HFFc6 (cell line): ENCODE measurements at regions not wholly inside any gene's neighbourhood (a gene's known extent, or its start where the extent isn't known, plus 50 kb on each side); places are given as distances from the start of the nearest gene placed in this dataset.

Source experiments
- DNase-seq: peaks from one replicate; pipeline ENCODE4 v3.0.0-alpha.2; 2018
- H3K27ac Mint-ChIP-seq: 2 replicates; pipeline ENCODE4 v1.8.0; 2020; ENCODE audit warnings: mild to moderate bottlenecking, mixed read lengths
- H3K27me3 Mint-ChIP-seq: 2 replicates; pipeline ENCODE4 v1.8.0; 2021; ENCODE audit warnings: mild to moderate bottlenecking, moderate library complexity, mixed read lengths; ENCODE audit not compliant: insufficient read depth
- H3K36me3 Mint-ChIP-seq: 2 replicates; pipeline ENCODE4 v1.8.0; 2021; ENCODE audit warnings: low read depth, mixed read lengths
- H3K4me1 Mint-ChIP-seq: 2 replicates; pipeline ENCODE4 v1.8.0; 2020; ENCODE audit warnings: low read depth, mixed read lengths
- H3K4me3 Mint-ChIP-seq: 2 replicates; pipeline ENCODE4 v1.8.0; 2020; ENCODE audit warnings: mild to moderate bottlenecking, moderate library complexity, mixed read lengths
- H3K9me3 Mint-ChIP-seq: 2 replicates; pipeline ENCODE4 v1.8.0; 2020; ENCODE audit warnings: mild to moderate bottlenecking, mixed read lengths
- TF ChIP-seq, protein P1 (sequence below): fragments of 200-600 bp; sonication (generic); IDR thresholded peaks from 2 replicates; pipeline ENCODE4 v1.5.0; 2021; ENCODE audit warnings: antibody characterized with exemption, mild to moderate bottlenecking

DNA sequence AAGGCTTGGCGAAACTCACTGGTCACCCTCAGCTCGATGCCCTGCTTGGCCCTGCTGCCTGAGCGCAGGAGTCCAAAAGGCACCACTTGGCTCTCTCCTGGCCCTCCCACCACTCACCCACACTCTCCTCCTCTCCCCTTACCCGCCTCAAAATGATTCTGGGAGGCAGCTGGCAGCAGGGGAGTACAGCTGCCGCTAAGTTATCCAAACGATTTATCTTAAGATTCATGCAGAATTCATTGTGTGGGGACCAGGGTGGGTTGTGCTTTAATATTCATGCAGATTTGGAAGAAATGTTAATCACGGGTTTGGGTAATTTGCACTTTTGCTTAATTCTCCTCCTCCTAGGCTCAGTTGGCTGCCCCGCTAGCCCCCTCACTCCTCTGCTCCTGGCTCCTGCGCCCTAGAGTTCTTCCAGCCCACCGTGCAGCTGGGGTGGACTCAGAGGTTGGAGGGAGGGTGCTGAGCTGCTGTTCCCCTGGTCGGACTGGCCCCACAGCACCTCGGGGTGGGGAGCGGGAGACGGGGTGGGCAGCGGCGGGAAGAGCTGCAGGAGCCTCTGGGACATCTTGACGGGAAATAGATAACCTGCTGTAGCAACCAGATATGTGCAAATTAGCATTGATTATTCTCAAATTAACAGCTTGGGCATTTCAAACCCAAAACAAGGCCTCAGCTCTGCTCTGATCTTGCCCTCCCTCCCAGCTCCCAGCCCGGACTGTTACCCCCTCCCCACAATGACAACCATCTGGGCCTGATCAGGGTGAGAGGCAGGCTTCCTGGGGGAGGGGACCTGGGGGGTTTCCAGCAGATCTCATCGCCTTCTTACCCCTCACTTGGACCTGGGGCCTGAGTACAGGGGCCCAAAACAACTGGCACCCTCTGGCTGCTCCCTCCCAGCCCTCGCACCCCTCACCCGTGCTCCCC lies 122.6 kb upstream of the RPL38 start:
- Mint-ChIP-seq H3K9me3 (peaks cover 47% of the 10 kb centered on the region), H3K27me3 (no peaks in the 10 kb centered on the region; the same call in 1 of the 2 replicates), H3K36me3 (peaks cover 5% of the 10 kb centered on the region; the same call in 1 of the 2 replicates), H3K4me1 (no peaks in the 10 kb centered on the region), H3K27ac (no peak overlapping the region), H3K4me3 (no peak overlapping the region)
- TF ChIP-seq, protein P1, sequence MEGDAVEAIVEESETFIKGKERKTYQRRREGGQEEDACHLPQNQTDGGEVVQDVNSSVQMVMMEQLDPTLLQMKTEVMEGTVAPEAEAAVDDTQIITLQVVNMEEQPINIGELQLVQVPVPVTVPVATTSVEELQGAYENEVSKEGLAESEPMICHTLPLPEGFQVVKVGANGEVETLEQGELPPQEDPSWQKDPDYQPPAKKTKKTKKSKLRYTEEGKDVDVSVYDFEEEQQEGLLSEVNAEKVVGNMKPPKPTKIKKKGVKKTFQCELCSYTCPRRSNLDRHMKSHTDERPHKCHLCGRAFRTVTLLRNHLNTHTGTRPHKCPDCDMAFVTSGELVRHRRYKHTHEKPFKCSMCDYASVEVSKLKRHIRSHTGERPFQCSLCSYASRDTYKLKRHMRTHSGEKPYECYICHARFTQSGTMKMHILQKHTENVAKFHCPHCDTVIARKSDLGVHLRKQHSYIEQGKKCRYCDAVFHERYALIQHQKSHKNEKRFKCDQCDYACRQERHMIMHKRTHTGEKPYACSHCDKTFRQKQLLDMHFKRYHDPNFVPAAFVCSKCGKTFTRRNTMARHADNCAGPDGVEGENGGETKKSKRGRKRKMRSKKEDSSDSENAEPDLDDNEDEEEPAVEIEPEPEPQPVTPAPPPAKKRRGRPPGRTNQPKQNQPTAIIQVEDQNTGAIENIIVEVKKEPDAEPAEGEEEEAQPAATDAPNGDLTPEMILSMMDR, result no peak
- no peak for DNase-seq

GRCh38 chr17:74082886-74083285 lies 120.6 kb upstream of the RPL38 start:
- peaks cover 54% of the 10 kb centered on the region for H3K9me3 Mint-ChIP-seq
- TF ChIP-seq, protein P1, result no peak
- H3K4me3 Mint-ChIP-seq, result no peak overlapping the region
- no peak overlapping the region for H3K27ac Mint-ChIP-seq
- H3K4me1 Mint-ChIP-seq, result no peaks in the 10 kb centered on the region
- no peaks in the 10 kb centered on the region; the same call in 1 of the 2 replicates for H3K27me3 Mint-ChIP-seq
- peaks cover 5% of the 10 kb centered on the region; the same call in 1 of the 2 replicates for H3K36me3 Mint-ChIP-seq
- DNase-seq, result no peak

DNA sequence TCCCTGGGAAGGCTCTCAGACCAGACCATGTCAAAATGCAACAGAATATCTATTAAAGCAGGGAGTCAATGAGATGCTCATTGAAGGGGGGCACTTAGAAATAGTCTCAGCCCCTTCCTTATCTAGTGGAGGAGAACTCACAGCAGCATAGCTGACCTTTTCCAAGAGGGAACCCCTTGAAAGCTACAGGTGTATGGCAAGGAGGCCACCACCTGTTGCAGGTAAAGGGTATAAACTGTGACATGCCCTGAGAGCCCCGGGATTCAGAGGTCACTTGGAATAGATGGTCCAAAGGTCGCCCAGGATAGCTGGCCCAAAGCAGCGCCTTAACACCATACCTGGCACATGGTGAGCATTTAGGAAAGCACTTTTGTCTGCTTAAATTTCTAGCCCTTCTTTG lies 120.2 kb upstream of the RPL38 start:
- DNase-seq, result no peak
- no peaks in the 10 kb centered on the region; the same call in 1 of the 2 replicates for H3K27me3 Mint-ChIP-seq
- H3K9me3 Mint-ChIP-seq, result peaks cover 59% of the 10 kb centered on the region
- no peak overlapping the region for H3K27ac Mint-ChIP-seq
- TF ChIP-seq, protein P1, result no peak
- H3K36me3 Mint-ChIP-seq, result peaks cover 5% of the 10 kb centered on the region; the same call in 1 of the 2 replicates
- H3K4me3 Mint-ChIP-seq, result no peak overlapping the region
- H3K4me1 Mint-ChIP-seq, result no peaks in the 10 kb centered on the region

- H3K27me3 Mint-ChIP-seq, result no peaks in the 10 kb centered on the region; the same call in 1 of the 2 replicates
- H3K27ac Mint-ChIP-seq, result no peak overlapping the region
- H3K36me3 Mint-ChIP-seq, result peaks cover 5% of the 10 kb centered on the region; the same call in 1 of the 2 replicates
These were observed 118.0 kb upstream of the RPL38 start for GRCh38 chr17:74085434-74085833.

DNA sequence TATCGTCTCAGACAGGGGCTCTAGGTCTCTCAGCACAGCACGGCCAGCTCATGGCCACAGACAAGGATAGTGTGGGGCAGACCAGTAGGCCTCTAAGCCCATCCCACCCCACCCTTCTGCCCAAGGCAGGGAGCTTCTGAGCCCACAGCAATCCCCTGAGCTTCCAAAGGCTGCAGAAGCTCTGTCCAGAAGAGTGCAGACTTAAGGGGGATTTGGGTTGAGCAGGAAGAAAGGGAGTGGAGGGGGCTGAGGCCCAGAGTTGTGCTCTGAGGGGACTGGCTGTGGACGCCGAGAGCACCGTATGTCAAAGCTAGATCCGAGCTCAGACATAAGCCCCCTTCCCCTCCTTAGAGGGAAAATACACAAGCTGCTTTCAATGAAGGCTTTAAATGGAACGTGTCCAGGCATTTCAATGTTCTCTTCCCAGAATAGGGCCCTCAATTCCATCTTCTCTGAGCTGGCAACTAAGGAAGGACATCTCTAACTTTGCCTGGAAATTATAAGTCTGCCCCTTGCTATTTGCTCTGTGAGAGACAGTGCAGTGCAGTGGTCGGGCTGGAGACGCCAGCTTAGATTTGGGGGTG lies 116.4 kb upstream of the RPL38 start:
- Mint-ChIP-seq H3K36me3 (peaks cover 5% of the 10 kb centered on the region; the same call in 1 of the 2 replicates), H3K4me3 (no peak overlapping the region), H3K27me3 (no peaks in the 10 kb centered on the region; the same call in 1 of the 2 replicates), H3K4me1 (no peaks in the 10 kb centered on the region), H3K9me3 (peaks cover 57% of the 10 kb centered on the region), H3K27ac (no peak overlapping the region)
- DNase-seq, result no peak
- TF ChIP-seq, protein P1, result no peak

More at GRCh38 chr17:74085434-74085833, 118.0 kb upstream of the RPL38 start:
- peaks cover 63% of the 10 kb centered on the region for H3K9me3 Mint-ChIP-seq
- TF ChIP-seq, protein P1, result peak; percentile 31; the same call in 1 of the 2 replicates
- no peak overlapping the region for H3K4me3 Mint-ChIP-seq
- no peak for DNase-seq
- H3K4me1 Mint-ChIP-seq, result no peaks in the 10 kb centered on the region
